ENCODE measurements at regions not wholly inside any gene's neighbourhood (a gene's known extent, or its start where the extent isn't known, plus 50 kb on each side); places are given as distances from the start of the nearest gene placed in this dataset.

GRCh38 chr4:175422331-175422730 lies 389.7 kb downstream of the GPM6A start:
- H3K27ac ChIP-seq, result no peak overlapping the region
- DNase-seq (ENCODE audit: low read depth, low spot score), result no peak
- no peaks in the 10 kb centered on the region for H3K36me3 ChIP-seq (ENCODE audit: insufficient read depth, low read length)
- H3K9me3 ChIP-seq (ENCODE audit: low read depth, low read length), result no peaks in the 10 kb centered on the region
- no peak overlapping the region for H3K9ac ChIP-seq (ENCODE audit: insufficient read length)
- no peak for TF ChIP-seq EZH2 (IDR thresholded peaks at IDR 0.05)
- no peak for TF ChIP-seq POLR2AphosphoS5 (IDR thresholded peaks at IDR 0.05; ENCODE audit: borderline replicate concordance, low read depth, low read length)
- no peak for TF ChIP-seq FOXP2 (optimal IDR thresholded peaks at IDR 0.05; ENCODE audit: control extremely low read depth, extremely low read length, insufficient read depth)
- no peak overlapping the region for H3K4me3 ChIP-seq

GRCh38 chr4:175424111-175424510 lies 388.0 kb downstream of the GPM6A start:
- no peak for TF ChIP-seq POLR2AphosphoS5 (IDR thresholded peaks at IDR 0.05; ENCODE audit: borderline replicate concordance, low read depth, low read length)
- no peak for TF ChIP-seq EZH2 (IDR thresholded peaks at IDR 0.05)
- TF ChIP-seq FOXP2 (optimal IDR thresholded peaks at IDR 0.05; ENCODE audit: control extremely low read depth, extremely low read length, insufficient read depth), result no peak
- Histone ChIP-seq H3K4me3 (no peak overlapping the region), H3K36me3 (ENCODE audit: insufficient read depth, low read length) (no peaks in the 10 kb centered on the region), H3K27ac (no peak overlapping the region), H3K9ac (ENCODE audit: insufficient read length) (no peak overlapping the region), H3K9me3 (ENCODE audit: low read depth, low read length) (no peaks in the 10 kb centered on the region)
- no peak for DNase-seq (ENCODE audit: low read depth, low spot score)

GRCh38 chr4:175427751-175428150 lies 384.3 kb downstream of the GPM6A start:
- Histone ChIP-seq H3K4me3 (no peak overlapping the region), H3K27ac (no peak overlapping the region), H3K9me3 (ENCODE audit: low read depth, low read length) (no peaks in the 10 kb centered on the region), H3K9ac (ENCODE audit: insufficient read length) (no peak overlapping the region), H3K36me3 (ENCODE audit: insufficient read depth, low read length) (no peaks in the 10 kb centered on the region)
- DNase-seq (ENCODE audit: low read depth, low spot score), result no peak
- no peak for TF ChIP-seq FOXP2 (optimal IDR thresholded peaks at IDR 0.05; ENCODE audit: control extremely low read depth, extremely low read length, insufficient read depth)
- no peak for TF ChIP-seq EZH2 (IDR thresholded peaks at IDR 0.05)
- no peak for TF ChIP-seq POLR2AphosphoS5 (IDR thresholded peaks at IDR 0.05; ENCODE audit: borderline replicate concordance, low read depth, low read length)

GRCh38 chr4:175431694-175432093 lies 380.4 kb downstream of the GPM6A start:
- peak overlapping the region; percentile 50; the same call in 1 of the 2 replicates for H3K27ac ChIP-seq
- H3K9me3 ChIP-seq (ENCODE audit: low read depth, low read length), result no peaks in the 10 kb centered on the region
- no peaks in the 10 kb centered on the region for H3K36me3 ChIP-seq (ENCODE audit: insufficient read depth, low read length)
- no peak for TF ChIP-seq FOXP2 (optimal IDR thresholded peaks at IDR 0.05; ENCODE audit: control extremely low read depth, extremely low read length, insufficient read depth)
- TF ChIP-seq EZH2 (IDR thresholded peaks at IDR 0.05), result no peak
- no peak for TF ChIP-seq POLR2AphosphoS5 (IDR thresholded peaks at IDR 0.05; ENCODE audit: borderline replicate concordance, low read depth, low read length)
- no peak for DNase-seq (ENCODE audit: low read depth, low spot score)
- H3K4me3 ChIP-seq, result 0 out of 2 replicates have a peak overlapping the region, but pooled peaks have one; percentile 20
- no peak overlapping the region for H3K9ac ChIP-seq (ENCODE audit: insufficient read length)

GRCh38 chr4:175435381-175435783 lies 376.7 kb downstream of the GPM6A start:
- DNase-seq (ENCODE audit: low read depth, low spot score), result no peak
- TF ChIP-seq FOXP2 (optimal IDR thresholded peaks at IDR 0.05; ENCODE audit: control extremely low read depth, extremely low read length, insufficient read depth) (no peak), POLR2AphosphoS5 (IDR thresholded peaks at IDR 0.05; ENCODE audit: borderline replicate concordance, low read depth, low read length) (no peak), EZH2 (IDR thresholded peaks at IDR 0.05) (no peak)
- H3K9me3 ChIP-seq (ENCODE audit: low read depth, low read length), result no peaks in the 10 kb centered on the region
- no peaks in the 10 kb centered on the region for H3K36me3 ChIP-seq (ENCODE audit: insufficient read depth, low read length)
- H3K27ac ChIP-seq, result no peak overlapping the region
- no peak overlapping the region for H3K4me3 ChIP-seq
- no peak overlapping the region for H3K9ac ChIP-seq (ENCODE audit: insufficient read length)

- no peaks in the 10 kb centered on the region for H3K36me3 ChIP-seq (ENCODE audit: insufficient read depth, low read length)
- H3K4me3 ChIP-seq, result no peak overlapping the region
- DNase-seq (ENCODE audit: low read depth, low spot score), result no peak
- TF ChIP-seq POLR2AphosphoS5 (IDR thresholded peaks at IDR 0.05; ENCODE audit: borderline replicate concordance, low read depth, low read length), result no peak
- TF ChIP-seq EZH2 (IDR thresholded peaks at IDR 0.05), result no peak
- no peak for TF ChIP-seq FOXP2 (optimal IDR thresholded peaks at IDR 0.05; ENCODE audit: control extremely low read depth, extremely low read length, insufficient read depth)
- H3K9me3 ChIP-seq (ENCODE audit: low read depth, low read length), result no peaks in the 10 kb centered on the region
- no peak overlapping the region for H3K27ac ChIP-seq
- H3K9ac ChIP-seq (ENCODE audit: insufficient read length), result no peak overlapping the region
Measured at GRCh38 chr4:175436196-175436595, 375.9 kb downstream of the GPM6A start.

GRCh38 chr4:175440786-175441185 lies 371.3 kb downstream of the GPM6A start:
- Histone ChIP-seq H3K9ac (ENCODE audit: insufficient read length) (no peak overlapping the region), H3K36me3 (ENCODE audit: insufficient read depth, low read length) (no peaks in the 10 kb centered on the region), H3K9me3 (ENCODE audit: low read depth, low read length) (no peaks in the 10 kb centered on the region), H3K27ac (no peak overlapping the region), H3K4me3 (no peak overlapping the region)
- no peak for DNase-seq (ENCODE audit: low read depth, low spot score)
- TF ChIP-seq FOXP2 (optimal IDR thresholded peaks at IDR 0.05; ENCODE audit: control extremely low read depth, extremely low read length, insufficient read depth) (no peak), POLR2AphosphoS5 (IDR thresholded peaks at IDR 0.05; ENCODE audit: borderline replicate concordance, low read depth, low read length) (no peak), EZH2 (IDR thresholded peaks at IDR 0.05) (no peak)

GRCh38 chr4:175441256-175441655 lies 370.8 kb downstream of the GPM6A start:
- Histone ChIP-seq H3K9ac (ENCODE audit: insufficient read length) (no peak overlapping the region), H3K27ac (no peak overlapping the region), H3K9me3 (ENCODE audit: low read depth, low read length) (no peaks in the 10 kb centered on the region), H3K36me3 (ENCODE audit: insufficient read depth, low read length) (no peaks in the 10 kb centered on the region), H3K4me3 (no peak overlapping the region)
- TF ChIP-seq POLR2AphosphoS5 (IDR thresholded peaks at IDR 0.05; ENCODE audit: borderline replicate concordance, low read depth, low read length) (no peak), EZH2 (IDR thresholded peaks at IDR 0.05) (no peak), FOXP2 (optimal IDR thresholded peaks at IDR 0.05; ENCODE audit: control extremely low read depth, extremely low read length, insufficient read depth) (no peak)
- no peak for DNase-seq (ENCODE audit: low read depth, low spot score)

GRCh38 chr4:175443547-175443946 lies 368.5 kb downstream of the GPM6A start:
- H3K9me3 ChIP-seq (ENCODE audit: low read depth, low read length), result no peaks in the 10 kb centered on the region
- no peaks in the 10 kb centered on the region for H3K36me3 ChIP-seq (ENCODE audit: insufficient read depth, low read length)
- H3K4me3 ChIP-seq, result no peak overlapping the region
- no peak overlapping the region for H3K27ac ChIP-seq
- TF ChIP-seq EZH2 (IDR thresholded peaks at IDR 0.05) (no peak), FOXP2 (optimal IDR thresholded peaks at IDR 0.05; ENCODE audit: control extremely low read depth, extremely low read length, insufficient read depth) (no peak), POLR2AphosphoS5 (IDR thresholded peaks at IDR 0.05; ENCODE audit: borderline replicate concordance, low read depth, low read length) (no peak)
- no peak for DNase-seq (ENCODE audit: low read depth, low spot score)
- H3K9ac ChIP-seq (ENCODE audit: insufficient read length), result no peak overlapping the region

All from SK-N-MC (cell line).